ENCODE measurements at regions not wholly inside any gene's neighbourhood (a gene's known extent, or its start where the extent isn't known, plus 50 kb on each side); places are given as distances from the start of the nearest gene placed in this dataset.

DNA sequence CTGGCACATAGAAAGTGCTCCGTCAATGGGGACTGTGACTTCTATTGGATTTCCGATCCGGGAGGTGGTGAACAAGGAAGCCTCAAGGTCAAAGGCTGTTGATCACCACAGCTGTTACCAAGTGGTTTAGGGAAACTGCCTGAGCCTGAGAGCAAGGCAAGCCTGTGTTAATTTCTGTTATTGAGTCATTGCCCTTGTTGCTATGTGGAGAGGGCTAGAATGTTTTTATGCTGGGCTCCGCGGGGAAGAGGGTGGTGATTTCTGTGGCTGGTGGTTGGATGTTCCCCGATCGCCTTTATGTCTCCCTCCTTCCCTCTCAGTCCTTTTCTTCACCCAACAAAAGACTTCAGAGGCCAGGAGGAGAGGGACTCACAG is 108.5 kb upstream of the ALX4 start:
- TF ChIP-seq ZBTB40 (IDR thresholded peaks at IDR 0.05; ENCODE audit: borderline replicate concordance) (no peak), FOXK2 (IDR thresholded peaks at IDR 0.05) (no peak), PAX8 (IDR thresholded peaks at IDR 0.05) (no peak), USF2 (IDR thresholded peaks at IDR 0.05; ENCODE audit: borderline replicate concordance, low read depth, low read length) (no peak), MYC (IDR thresholded peaks at IDR 0.05; ENCODE audit: insufficient read depth, insufficient read length, insufficient replicate concordance, low read length, severe bottlenecking) (no peak), STAT3 (IDR thresholded peaks at IDR 0.05; ENCODE audit: low read depth, low read length) (no peak), REST (IDR thresholded peaks at IDR 0.05; ENCODE audit: low read depth, low read length) (no peak), BMI1 (IDR thresholded peaks at IDR 0.05; ENCODE audit: borderline replicate concordance) (no peak), CREB1 (IDR thresholded peaks at IDR 0.05; ENCODE audit: low read depth) (no peak), SIX5 (IDR thresholded peaks at IDR 0.05; ENCODE audit: low read depth, low read length, severe bottlenecking) (no peak), MEF2A (IDR thresholded peaks at IDR 0.05; ENCODE audit: insufficient read depth, low read depth, low read length) (no peak)
- TF ChIP-seq, protein P1, sequence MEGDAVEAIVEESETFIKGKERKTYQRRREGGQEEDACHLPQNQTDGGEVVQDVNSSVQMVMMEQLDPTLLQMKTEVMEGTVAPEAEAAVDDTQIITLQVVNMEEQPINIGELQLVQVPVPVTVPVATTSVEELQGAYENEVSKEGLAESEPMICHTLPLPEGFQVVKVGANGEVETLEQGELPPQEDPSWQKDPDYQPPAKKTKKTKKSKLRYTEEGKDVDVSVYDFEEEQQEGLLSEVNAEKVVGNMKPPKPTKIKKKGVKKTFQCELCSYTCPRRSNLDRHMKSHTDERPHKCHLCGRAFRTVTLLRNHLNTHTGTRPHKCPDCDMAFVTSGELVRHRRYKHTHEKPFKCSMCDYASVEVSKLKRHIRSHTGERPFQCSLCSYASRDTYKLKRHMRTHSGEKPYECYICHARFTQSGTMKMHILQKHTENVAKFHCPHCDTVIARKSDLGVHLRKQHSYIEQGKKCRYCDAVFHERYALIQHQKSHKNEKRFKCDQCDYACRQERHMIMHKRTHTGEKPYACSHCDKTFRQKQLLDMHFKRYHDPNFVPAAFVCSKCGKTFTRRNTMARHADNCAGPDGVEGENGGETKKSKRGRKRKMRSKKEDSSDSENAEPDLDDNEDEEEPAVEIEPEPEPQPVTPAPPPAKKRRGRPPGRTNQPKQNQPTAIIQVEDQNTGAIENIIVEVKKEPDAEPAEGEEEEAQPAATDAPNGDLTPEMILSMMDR (IDR thresholded peaks at IDR 0.05 in 2 of 3, conservative IDR thresholded peaks at IDR 0.05 in 1 of 3; ENCODE audit: control insufficient read depth in 2 of 3, extremely low read depth in 1 of 3, insufficient read depth in 1 of 3, low read depth in 3 of 3, low read length in 3 of 3): no peak

Measured in GM12878 (cell line).